GM21423 (cell line): ENCODE measurements at regions not wholly inside any gene's neighbourhood (a gene's known extent, or its start where the extent isn't known, plus 50 kb on each side); places are given as distances from the start of the nearest gene placed in this dataset.
"Not testable (repeated sequence)": the region's sequence is repeated elsewhere in the genome, so short reads cannot be mapped to it uniquely, and the experiment has no call there.

Experiments
- ATAC-seq: cut with Tn5 transposase; IDR thresholded peaks from one replicate; pipeline ENCODE4 v1.9.1; 2021; ENCODE audit warnings: mild to moderate bottlenecking, moderate library complexity; ENCODE audit not compliant: unreplicated experiment

GRCh38 chr14:22370084-22370847 is 218.8 kb downstream of the DAD1 start:
- no peak for ATAC-seq

- ATAC-seq: no peak
These were observed 230.3 kb downstream of the DAD1 start for GRCh38 chr14:22358726-22359125.

DNA sequence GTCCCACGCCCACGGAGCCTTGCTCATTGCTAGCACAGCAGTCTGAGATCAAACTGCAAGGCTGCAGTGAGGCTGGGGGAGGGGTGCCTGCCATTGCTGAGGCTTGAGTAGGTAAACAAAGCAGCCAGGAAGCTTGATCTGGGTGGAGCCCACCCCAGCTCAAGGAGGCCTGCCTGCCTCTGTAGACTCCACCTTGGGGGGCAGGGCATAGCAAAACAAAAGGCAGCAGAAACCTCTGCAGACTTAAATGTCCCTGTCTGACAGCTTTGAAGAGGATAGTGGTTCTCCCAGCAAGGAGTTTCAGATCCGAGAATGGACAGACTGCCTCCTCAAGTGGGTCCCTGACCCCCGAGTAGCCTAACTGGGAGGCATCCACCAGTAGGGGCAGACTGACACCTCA is 239.7 kb downstream of the DAD1 start:
- ATAC-seq: not testable (repeated sequence)

GRCh38 chr14:22344673-22345072 is 244.4 kb downstream of the DAD1 start:
- no peak for ATAC-seq

DNA sequence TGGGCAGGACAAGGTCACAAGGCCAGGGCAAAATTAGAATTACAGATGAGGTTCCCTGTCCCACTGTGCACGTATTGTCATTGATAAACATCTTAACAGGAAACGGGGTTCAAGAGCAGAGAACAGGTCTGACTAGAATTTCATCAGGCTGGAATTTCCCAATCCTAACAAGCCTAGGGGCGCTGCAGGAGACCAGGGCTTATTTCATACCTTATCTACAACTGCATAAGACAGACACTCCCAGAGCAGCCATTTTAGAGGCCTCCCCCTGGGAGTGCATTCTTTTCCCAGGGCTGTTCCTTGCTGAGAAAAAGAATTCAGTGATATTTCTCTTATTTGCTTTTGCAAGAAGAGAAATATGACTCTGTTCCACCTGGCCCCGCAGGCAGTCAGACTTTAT is 244.8 kb downstream of the DAD1 start:
- not testable (repeated sequence) for ATAC-seq

- no peak for ATAC-seq
These were observed 248.0 kb downstream of the DAD1 start for GRCh38 chr14:22341049-22341448.

GRCh38 chr14:22338917-22339715 is 249.9 kb downstream of the DAD1 start:
- no peak for ATAC-seq

- no peak for ATAC-seq
These were observed 250.6 kb downstream of the DAD1 start for GRCh38 chr14:22338381-22338780.

DNA sequence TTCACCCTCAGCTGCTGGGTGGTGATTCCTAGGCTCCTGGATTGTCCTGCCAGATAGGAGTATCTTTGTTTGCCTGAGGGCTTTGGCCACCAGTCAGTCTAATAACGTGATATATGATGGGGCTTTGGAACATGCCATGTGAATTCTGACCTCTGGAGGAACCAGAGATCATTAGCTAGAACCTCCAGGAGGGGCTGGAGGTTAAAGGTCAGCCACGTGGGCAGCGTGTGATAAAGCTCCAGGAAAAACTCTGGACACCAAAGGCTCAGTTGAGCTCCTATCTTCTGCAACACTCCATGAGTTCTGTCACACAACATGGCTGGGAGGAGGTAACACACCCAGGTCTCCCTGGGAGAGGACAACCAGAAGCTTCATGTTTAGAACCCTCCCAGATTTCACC is 251.1 kb downstream of the DAD1 start:
- no peak for ATAC-seq

DNA sequence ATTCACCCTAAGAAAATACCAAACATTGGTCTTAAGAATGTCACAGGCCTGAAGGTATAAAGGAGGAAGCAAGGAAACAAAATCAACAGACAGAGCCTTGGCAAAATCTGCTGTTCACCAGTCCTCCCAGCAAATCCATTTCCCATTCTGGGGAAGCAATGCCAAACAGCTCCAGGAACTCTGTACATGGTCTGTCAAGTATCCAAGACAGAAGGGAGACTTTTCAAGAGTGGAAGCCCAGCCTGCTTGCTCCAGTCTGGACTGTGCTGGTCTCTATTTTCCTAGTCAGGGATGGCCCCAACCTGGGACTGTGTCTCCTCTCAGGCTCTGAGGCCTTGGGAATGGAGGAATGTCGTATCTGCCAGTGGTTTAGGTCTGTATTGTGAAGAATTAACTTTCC is 251.5 kb downstream of the DAD1 start:
- no peak for ATAC-seq

GRCh38 chr14:22336031-22336430 is 253.0 kb downstream of the DAD1 start:
- no peak for ATAC-seq

- no peak for ATAC-seq
These were observed 254.4 kb downstream of the DAD1 start for GRCh38 chr14:22334627-22335026.

DNA sequence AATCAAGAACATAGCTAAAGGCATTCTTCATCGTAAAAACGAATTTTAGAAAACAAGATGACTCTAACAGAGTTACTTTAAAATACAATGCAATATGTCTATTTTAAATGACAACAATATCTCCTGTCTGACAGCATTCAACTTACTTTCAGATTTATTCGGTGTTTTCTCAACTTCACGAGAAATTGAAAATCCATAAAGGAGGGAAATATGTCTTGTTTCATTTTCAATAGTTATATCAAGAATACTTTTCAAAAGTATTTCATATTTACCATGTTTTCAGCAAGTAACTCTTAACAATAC is 254.8 kb downstream of the DAD1 start:
- ATAC-seq: no peak

DNA sequence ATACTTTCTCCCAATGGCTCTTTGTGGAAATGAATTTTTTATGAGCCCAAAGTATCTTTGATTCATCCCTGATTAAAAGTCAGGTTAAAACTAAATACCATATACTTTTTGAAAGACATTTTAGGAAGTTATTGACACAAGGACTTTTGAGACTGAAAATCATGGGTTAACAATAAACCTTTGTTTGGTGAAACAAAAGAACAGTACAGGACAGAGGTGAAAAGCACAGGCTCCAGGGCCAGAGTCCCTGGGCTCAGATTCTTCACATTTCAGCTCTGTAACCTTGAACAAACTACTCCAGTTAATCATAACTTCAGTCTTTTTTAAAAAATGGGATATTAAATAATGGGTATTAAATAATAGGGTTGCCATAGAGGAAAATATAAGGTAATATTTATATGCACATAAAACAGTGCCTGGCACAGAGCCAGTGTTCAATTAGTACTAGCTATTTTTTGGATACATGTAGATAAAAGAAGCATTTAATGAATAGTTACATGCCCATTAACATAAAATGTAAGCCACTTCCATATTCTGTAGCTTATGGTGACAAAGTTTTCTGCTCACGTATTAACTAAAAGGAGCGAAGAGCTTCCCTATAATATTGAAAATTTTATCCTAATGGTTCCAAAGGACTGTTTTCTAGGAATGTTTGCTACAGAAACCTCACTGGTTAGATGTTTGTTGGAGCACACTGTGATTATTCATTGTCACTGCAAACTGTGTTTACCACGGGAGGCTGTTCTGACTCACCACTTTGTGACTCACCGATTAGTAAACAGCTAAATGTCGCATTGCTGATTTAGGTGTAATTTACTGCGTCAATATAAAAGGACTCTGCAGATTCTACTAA is 255.4 kb downstream of the DAD1 start:
- ATAC-seq: no peak

DNA sequence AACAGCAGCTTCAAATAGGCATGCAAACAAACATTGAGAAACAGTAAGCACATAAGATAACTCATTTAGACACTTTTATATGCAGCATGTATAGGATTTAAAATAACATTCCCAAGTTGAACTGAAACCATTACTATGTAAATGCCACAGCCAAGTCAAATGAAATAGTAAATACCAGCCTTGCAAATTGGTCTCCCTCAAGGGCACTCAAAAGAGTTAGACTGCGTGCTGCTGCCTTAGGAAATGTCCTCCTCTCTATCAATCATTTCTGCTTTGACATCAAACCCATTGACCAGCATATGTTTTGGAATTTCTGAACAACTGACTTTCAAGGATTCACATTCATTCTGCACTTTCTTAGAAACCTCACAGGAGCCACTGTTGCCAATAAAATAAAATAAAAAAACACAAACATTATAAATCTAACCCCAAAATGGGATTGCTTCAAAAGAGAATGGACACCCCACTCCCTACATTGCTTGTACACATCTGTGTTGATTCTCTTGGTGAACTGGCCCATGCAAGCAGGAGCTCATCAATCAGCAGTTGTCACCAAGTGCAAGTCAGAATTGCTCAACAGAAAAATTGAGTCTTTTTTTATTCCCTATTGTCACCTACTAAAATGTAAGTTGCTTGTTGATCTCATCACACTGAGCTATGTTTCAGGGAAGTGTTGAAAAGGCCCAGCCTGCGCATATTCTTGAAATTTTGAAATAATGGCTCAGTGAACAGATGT is 256.2 kb downstream of the DAD1 start:
- no peak for ATAC-seq

DNA sequence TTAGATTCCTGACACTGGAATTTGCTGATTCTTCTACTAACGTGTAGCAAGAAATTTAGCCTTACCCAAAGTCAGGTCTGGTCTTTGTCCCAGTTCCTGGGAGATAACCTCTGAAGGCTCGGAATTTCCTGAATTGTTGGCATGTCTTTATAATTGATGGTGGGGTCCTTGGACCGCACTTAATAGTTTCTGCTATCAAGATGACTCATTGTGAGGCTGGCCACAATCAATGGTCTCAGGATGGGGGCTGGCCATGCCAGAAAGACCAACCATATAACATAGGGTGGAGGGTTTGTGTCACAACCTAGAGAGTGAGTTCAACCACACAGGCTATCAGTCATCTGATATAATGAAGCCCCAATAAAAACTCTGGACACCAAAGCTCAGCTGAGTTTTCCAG is 259.7 kb downstream of the DAD1 start:
- no peak for ATAC-seq

DNA sequence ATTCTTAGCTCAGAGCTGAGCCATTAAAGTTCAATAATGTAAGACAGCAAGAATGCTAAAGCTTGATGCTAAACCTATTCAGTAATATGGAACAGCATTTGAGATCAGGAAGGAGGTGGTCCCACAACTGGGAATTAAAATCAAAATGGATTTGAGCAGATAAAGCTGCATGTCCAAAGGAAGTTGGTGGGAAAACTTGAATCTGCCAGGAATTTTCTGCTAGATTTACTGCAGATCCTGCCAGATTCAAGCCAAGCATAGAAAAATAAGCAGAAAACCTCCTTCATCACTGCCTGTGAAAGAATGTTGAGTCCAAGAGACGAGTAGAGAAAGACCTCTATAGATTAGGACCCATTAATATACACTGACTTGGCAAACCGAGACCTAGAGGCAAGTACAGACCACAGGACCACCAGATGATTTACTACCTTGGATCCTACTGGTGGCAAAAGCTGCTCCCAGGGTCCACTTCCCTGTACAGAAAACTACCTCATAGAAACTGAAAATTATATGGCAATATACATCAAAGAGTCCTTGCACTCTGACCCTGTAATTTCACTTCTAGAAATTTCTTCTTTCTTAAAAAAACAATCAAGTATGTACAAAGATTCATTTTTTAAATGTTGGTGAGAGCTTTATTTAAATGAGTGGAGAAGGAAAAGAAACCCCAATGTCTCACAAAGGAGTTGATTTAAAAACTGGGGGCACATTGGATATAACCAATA is 263.2 kb downstream of the DAD1 start:
- ATAC-seq: no peak

DNA sequence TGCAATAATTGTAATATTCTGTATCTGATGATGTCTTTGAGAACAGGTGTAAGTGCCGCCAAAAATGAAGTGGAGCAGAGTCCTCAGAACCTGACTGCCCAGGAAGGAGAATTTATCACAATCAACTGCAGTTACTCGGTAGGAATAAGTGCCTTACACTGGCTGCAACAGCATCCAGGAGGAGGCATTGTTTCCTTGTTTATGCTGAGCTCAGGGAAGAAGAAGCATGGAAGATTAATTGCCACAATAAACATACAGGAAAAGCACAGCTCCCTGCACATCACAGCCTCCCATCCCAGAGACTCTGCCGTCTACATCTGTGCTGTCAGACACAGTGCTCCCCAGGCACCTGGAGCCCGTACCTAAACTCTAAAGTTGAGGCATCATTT is 268.7 kb downstream of the DAD1 start:
- ATAC-seq: no peak

- ATAC-seq: no peak
These were observed 269.3 kb downstream of the DAD1 start for GRCh38 chr14:22319526-22320361.
